ENCODE measurements at regions not wholly inside any gene's neighbourhood (a gene's known extent, or its start where the extent isn't known, plus 50 kb on each side); places are given as distances from the start of the nearest gene placed in this dataset.

DNA sequence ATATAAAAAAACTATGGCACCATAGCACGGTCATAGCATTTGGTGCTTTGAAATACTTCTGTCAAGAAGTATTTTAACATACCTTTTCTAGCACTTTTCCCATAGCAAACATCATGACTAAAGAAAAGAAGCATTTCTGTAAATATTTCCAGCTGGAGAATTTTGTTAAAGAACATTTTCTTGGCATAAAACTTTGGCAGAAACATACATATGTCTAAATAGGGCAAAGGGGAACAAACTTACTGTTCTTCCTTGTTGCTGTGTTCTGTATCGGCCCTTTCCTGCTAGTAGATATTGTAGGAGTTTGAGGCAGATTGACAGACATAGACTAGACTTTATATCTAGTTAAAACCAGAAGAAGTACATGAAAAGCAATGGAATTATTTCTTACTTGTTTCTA lies 2368.5 kb downstream of the PCDH7 start:
- TF ChIP-seq, protein P1, sequence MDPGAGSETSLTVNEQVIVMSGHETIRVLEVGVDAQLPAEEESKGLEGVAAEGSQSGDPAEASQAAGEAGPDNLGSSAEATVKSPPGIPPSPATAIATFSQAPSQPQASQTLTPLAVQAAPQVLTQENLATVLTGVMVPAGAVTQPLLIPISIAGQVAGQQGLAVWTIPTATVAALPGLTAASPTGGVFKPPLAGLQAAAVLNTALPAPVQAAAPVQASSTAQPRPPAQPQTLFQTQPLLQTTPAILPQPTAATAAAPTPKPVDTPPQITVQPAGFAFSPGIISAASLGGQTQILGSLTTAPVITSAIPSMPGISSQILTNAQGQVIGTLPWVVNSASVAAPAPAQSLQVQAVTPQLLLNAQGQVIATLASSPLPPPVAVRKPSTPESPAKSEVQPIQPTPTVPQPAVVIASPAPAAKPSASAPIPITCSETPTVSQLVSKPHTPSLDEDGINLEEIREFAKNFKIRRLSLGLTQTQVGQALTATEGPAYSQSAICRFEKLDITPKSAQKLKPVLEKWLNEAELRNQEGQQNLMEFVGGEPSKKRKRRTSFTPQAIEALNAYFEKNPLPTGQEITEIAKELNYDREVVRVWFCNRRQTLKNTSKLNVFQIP (CRISPR knock-in tag; IDR thresholded peaks at IDR 0.05; ENCODE audit: borderline replicate concordance, low read depth): no peak
- TF ChIP-seq ISL1 (CRISPR knock-in tag; IDR thresholded peaks at IDR 0.05) (no peak), ZFP3 (CRISPR knock-in tag; IDR thresholded peaks at IDR 0.05) (no peak), PATZ1 (CRISPR knock-in tag; IDR thresholded peaks at IDR 0.05; ENCODE audit: borderline replicate concordance) (no peak), OSR1 (CRISPR knock-in tag; IDR thresholded peaks at IDR 0.05) (no peak), RARB (CRISPR knock-in tag; IDR thresholded peaks at IDR 0.05) (no peak), ESRRG (CRISPR knock-in tag; IDR thresholded peaks at IDR 0.05) (no peak), PPARA (CRISPR knock-in tag; IDR thresholded peaks at IDR 0.05; ENCODE audit: borderline replicate concordance) (no peak), ZFP30 (CRISPR knock-in tag; IDR thresholded peaks at IDR 0.05) (no peak), GLIS3 (CRISPR knock-in tag; IDR thresholded peaks at IDR 0.05) (no peak), ZC3H10 (CRISPR knock-in tag; IDR thresholded peaks at IDR 0.05) (no peak), SNAI2 (CRISPR knock-in tag; IDR thresholded peaks at IDR 0.05) (no peak), ARNTL (CRISPR knock-in tag; IDR thresholded peaks at IDR 0.05; ENCODE audit: borderline replicate concordance, low read depth) (no peak)
- TF ChIP-seq, protein P2, sequence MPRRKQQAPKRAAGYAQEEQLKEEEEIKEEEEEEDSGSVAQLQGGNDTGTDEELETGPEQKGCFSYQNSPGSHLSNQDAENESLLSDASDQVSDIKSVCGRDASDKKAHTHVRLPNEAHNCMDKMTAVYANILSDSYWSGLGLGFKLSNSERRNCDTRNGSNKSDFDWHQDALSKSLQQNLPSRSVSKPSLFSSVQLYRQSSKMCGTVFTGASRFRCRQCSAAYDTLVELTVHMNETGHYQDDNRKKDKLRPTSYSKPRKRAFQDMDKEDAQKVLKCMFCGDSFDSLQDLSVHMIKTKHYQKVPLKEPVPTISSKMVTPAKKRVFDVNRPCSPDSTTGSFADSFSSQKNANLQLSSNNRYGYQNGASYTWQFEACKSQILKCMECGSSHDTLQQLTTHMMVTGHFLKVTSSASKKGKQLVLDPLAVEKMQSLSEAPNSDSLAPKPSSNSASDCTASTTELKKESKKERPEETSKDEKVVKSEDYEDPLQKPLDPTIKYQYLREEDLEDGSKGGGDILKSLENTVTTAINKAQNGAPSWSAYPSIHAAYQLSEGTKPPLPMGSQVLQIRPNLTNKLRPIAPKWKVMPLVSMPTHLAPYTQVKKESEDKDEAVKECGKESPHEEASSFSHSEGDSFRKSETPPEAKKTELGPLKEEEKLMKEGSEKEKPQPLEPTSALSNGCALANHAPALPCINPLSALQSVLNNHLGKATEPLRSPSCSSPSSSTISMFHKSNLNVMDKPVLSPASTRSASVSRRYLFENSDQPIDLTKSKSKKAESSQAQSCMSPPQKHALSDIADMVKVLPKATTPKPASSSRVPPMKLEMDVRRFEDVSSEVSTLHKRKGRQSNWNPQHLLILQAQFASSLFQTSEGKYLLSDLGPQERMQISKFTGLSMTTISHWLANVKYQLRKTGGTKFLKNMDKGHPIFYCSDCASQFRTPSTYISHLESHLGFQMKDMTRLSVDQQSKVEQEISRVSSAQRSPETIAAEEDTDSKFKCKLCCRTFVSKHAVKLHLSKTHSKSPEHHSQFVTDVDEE (CRISPR knock-in tag; IDR thresholded peaks at IDR 0.05): no peak

Measured in SK-N-SH treated with all-trans-retinoic acid at 6 μM for 48 hours (cell line).